ENCODE measurements at regions not wholly inside any gene's neighbourhood (a gene's known extent, or its start where the extent isn't known, plus 50 kb on each side); places are given as distances from the start of the nearest gene placed in this dataset.

DNA sequence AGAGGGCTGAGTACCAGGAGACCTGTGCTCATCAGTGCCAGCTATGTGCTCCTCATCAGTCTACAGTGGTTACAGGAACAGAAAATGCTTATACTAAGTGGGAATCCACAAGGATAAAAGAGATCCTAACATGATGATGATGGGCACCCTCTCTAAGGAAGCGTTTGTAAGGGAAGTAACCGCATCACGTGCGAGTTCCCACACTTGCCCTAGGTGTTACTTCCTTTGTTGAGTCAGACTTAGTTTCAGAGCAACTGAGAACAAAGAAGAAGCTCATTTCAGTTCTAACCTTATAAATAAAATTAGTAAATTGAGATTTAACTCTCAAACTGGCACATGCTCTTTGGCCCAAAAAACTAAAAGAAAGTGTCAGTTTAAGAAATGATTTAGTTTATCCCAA, 956.4 kb upstream of the TMEM132C start:
- no peak for ATAC-seq (replicated peaks in 6 of 8)
- WGBS, 10 experiments, result 68 to 100% (median 70%) methylated on average over 4 of the region's 4 CpGs; no CpG with 5 or more reads in 5 of the 10 experiments
- H3K27ac ChIP-seq, result no peak overlapping the region
- in situ Hi-C loops (cut with MboI; ENCODE audit: low pct_unique_long_range_greater_than_20kb in 2 of 9, low sequenced_read_pairs in 9 of 9, unreplicated experiment in 9 of 9), result no loop called here
- no peaks in the 10 kb centered on the region for H3K4me1 ChIP-seq (replicated peaks in 1 of 2)
- no peak overlapping the region for H3K4me3 ChIP-seq

- H3K4me1 ChIP-seq (replicated peaks in 1 of 2), result no peaks in the 10 kb centered on the region
- H3K4me3 ChIP-seq, result no peak overlapping the region
- in situ Hi-C loops (cut with MboI; ENCODE audit: low pct_unique_long_range_greater_than_20kb in 2 of 9, low sequenced_read_pairs in 9 of 9, unreplicated experiment in 9 of 9), result no loop called here
- no peak for ATAC-seq (replicated peaks in 6 of 8)
- WGBS, 10 experiments, result 43 to 100% (median 62%) methylated on average over 1 to 6 of the region's 6 CpGs
- H3K27ac ChIP-seq, result no peak overlapping the region
Observed at GRCh38 chr12:127311720-127312364, 955.1 kb upstream of the TMEM132C start.

- in situ Hi-C loops (cut with MboI; ENCODE audit: low pct_unique_long_range_greater_than_20kb in 2 of 9, low sequenced_read_pairs in 9 of 9, unreplicated experiment in 9 of 9), result no loop called here
- H3K4me3 ChIP-seq, result no peak overlapping the region
- WGBS, 10 experiments, result 8 to 85% (median 62%) methylated on average over 2 to 4 of the region's 4 CpGs; no CpG with 5 or more reads in 1 of the 10 experiments
- no peak for ATAC-seq (replicated peaks in 6 of 8)
- H3K27ac ChIP-seq, result no peak overlapping the region
- no peaks in the 10 kb centered on the region for H3K4me1 ChIP-seq (replicated peaks in 1 of 2)
Observed at GRCh38 chr12:127324681-127325080, 942.3 kb upstream of the TMEM132C start.

DNA sequence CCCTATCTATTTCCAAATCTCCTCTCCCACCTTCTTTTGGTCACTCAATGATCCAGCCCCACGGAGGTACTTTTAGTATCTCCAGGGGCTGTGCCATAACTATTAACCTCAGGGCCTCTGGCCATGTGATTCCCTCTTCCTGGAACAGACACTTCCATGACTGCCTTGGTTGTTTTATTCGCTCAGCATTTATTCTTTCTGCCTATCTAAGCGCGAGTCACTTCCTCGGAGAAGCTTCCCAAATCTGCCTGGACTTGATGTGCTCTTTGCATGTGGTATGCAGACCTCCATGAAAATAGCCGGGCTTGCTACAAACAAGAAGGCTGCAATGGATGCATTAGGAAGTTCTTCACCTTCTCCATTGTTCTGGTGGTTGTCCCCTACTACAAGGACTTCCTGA, 939.0 kb upstream of the TMEM132C start:
- no peak overlapping the region for H3K4me3 ChIP-seq
- H3K4me1 ChIP-seq (replicated peaks in 1 of 2), result no peaks in the 10 kb centered on the region
- in situ Hi-C loops (cut with MboI; ENCODE audit: low pct_unique_long_range_greater_than_20kb in 2 of 9, low sequenced_read_pairs in 9 of 9, unreplicated experiment in 9 of 9), result no loop called here
- no peak for ATAC-seq (replicated peaks in 6 of 8)
- WGBS, 10 experiments, result 20 to 92% (median 59%) methylated on average over 1 to 6 of the region's 6 CpGs; no CpG with 5 or more reads in 3 of the 10 experiments
- no peak overlapping the region for H3K27ac ChIP-seq

DNA sequence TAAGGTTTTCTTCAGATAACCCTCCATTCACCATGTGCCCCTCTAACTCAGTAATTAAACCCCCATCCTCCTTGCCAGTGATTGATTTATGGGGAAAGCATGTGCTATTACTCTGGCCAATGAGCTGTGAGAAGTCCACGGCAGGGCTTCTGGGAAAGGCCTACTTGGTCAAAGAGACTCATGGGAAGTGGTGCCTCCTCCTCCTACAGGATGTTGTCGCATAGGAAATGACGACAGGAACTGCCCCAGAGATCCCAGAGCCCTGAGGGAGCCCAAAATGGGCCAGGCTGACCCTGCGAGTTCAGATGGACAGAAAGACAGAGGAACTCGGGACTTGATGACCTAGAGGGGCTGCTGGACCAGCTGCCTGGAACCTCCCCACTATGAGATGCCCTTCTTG, 938.1 kb upstream of the TMEM132C start:
- in situ Hi-C loops (cut with MboI; ENCODE audit: low pct_unique_long_range_greater_than_20kb in 2 of 9, low sequenced_read_pairs in 9 of 9, unreplicated experiment in 9 of 9), result no loop called here
- 10 to 92% (median 35%) methylated on average over 1 to 4 of the region's 5 CpGs; no CpG with 5 or more reads in 5 of the 10 experiments for WGBS, 10 experiments
- no peaks in the 10 kb centered on the region for H3K4me1 ChIP-seq (replicated peaks in 1 of 2)
- H3K27ac ChIP-seq, result no peak overlapping the region
- no peak overlapping the region for H3K4me3 ChIP-seq
- ATAC-seq (replicated peaks in 6 of 8), result no peak

DNA sequence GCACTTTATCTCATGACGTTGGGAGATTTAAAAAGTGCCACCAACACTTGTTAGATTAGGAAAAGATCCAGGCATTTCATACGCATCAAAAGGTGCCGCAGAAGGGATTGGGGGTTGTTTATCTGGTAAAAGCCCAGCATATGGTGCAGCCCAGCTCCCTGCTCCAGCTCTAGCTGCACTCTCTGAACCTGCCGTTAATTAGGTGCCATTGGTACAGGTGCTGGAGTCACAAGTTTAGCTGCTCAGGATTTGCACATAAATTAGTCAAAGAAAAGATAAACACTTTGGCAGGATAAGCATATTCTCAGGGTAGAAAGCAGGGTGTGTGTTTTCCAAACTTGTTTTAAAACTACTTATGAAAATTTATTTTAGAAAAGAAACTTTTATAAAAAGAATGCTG, 932.6 kb upstream of the TMEM132C start:
- in situ Hi-C loops (cut with MboI; ENCODE audit: low pct_unique_long_range_greater_than_20kb in 2 of 9, low sequenced_read_pairs in 9 of 9, unreplicated experiment in 9 of 9), result no loop called here
- 21 to 100% (median 67%) methylated on average over 2 to 4 of the region's 4 CpGs; no CpG with 5 or more reads in 1 of the 10 experiments for WGBS, 10 experiments
- Histone ChIP-seq H3K4me1 (replicated peaks in 1 of 2) (no peaks in the 10 kb centered on the region), H3K27ac (no peak overlapping the region), H3K4me3 (no peak overlapping the region)
- ATAC-seq (replicated peaks in 6 of 8), result peak in 3 of 8 experiments; percentile 41 to 87 (median 84)

DNA sequence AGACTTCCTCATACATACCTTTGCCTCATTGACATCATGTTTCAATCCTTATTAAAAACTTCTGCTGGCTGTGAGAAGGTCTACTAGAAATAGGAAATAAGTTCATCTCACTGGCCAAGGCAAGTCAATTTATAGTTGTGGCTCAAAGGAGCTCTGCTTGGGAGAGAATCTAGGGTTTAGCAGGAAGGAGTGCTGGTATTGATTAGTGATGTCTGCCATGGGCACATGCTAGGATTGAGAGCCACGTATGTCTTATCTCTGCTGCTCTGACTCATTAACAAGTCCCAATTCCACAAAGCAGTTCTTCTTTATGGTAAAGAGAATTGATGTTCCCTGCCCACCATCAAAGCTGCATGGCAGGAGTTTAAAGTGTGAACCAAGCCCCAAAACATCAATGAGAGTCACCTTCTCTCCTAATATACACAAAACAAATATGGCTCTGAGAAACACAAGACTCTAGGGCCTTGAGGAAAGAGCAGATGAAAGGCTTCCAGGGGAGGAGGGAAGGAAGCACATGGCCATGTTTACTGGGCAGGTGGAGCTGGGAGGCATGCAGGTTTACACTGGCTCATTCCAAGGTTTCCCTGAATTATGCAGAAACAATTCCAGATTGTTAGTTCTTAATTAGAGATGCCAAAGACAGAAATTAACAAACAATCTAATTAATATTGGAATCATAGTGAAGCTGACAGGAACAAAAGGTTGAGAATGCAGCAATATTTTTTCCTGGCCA, 931.9 kb upstream of the TMEM132C start:
- Histone ChIP-seq H3K4me3 (no peak overlapping the region), H3K4me1 (replicated peaks in 1 of 2) (no peaks in the 10 kb centered on the region), H3K27ac (no peak overlapping the region)
- WGBS, 10 experiments, result 20 to 40% methylated on average over 1 of the region's 1 CpG; no CpG with 5 or more reads in 8 of the 10 experiments
- in situ Hi-C loops (cut with MboI; ENCODE audit: low pct_unique_long_range_greater_than_20kb in 2 of 9, low sequenced_read_pairs in 9 of 9, unreplicated experiment in 9 of 9), result no loop called here
- peak in 3 of 8 experiments; percentile 31 to 54 (median 52) for ATAC-seq (replicated peaks in 6 of 8)

- in situ Hi-C loops (cut with MboI; ENCODE audit: low pct_unique_long_range_greater_than_20kb in 2 of 9, low sequenced_read_pairs in 9 of 9, unreplicated experiment in 9 of 9), result no loop called here
- ATAC-seq (replicated peaks in 6 of 8), result no peak
- Histone ChIP-seq H3K4me3 (no peak overlapping the region), H3K27ac (no peak overlapping the region), H3K4me1 (replicated peaks in 1 of 2) (no peaks in the 10 kb centered on the region)
- WGBS, 10 experiments, result 14 to 80% (median 33%) methylated on average over 1 of the region's 1 CpG; no CpG with 5 or more reads in 5 of the 10 experiments
Observed at GRCh38 chr12:127336416-127336815, 930.6 kb upstream of the TMEM132C start.

DNA sequence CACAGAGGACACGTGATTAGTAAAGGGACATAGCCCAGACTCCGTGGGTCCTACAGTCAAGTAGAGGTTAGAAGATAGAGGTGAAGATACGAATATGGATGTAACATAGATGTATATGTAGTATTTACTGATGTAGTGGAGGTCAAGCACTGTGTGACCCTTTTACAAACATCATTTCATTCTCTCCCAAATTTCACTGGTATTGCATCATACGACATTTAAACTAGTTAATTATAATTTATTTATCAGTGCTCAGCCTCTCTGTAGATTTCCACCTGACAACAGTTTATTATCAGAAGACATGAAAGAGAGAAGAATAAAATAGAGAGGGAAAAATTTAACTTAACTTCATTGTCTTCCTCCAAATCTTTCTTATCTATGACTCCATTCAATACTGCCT, 927.9 kb upstream of the TMEM132C start:
- 0 to 93% (median 59%) methylated on average over 1 to 4 of the region's 4 CpGs; no CpG with 5 or more reads in 2 of the 10 experiments for WGBS, 10 experiments
- Histone ChIP-seq H3K4me1 (replicated peaks in 1 of 2) (no peaks in the 10 kb centered on the region), H3K27ac (no peak overlapping the region), H3K4me3 (no peak overlapping the region)
- in situ Hi-C loops (cut with MboI; ENCODE audit: low pct_unique_long_range_greater_than_20kb in 2 of 9, low sequenced_read_pairs in 9 of 9, unreplicated experiment in 9 of 9), result no loop called here
- no peak for ATAC-seq (replicated peaks in 6 of 8)

GRCh38 chr12:127340381-127340780, 926.6 kb upstream of the TMEM132C start:
- no peak for ATAC-seq (replicated peaks in 6 of 8)
- whole genome bisulfite sequencing, 10 experiments, result 14 to 100% (median 49%) methylated on average over 1 to 5 of the region's 6 CpGs; no CpG with 5 or more reads in 3 of the 10 experiments
- no peak overlapping the region for H3K27ac ChIP-seq

GRCh38 chr12:127342861-127343260, 924.1 kb upstream of the TMEM132C start:
- H3K4me1 ChIP-seq (replicated peaks in 1 of 2), result no peaks in the 10 kb centered on the region
- 20 to 100% (median 40%) methylated on average over 1 to 6 of the region's 6 CpGs; no CpG with 5 or more reads in 1 of the 10 experiments for WGBS, 10 experiments
- in situ Hi-C loops (cut with MboI; ENCODE audit: low pct_unique_long_range_greater_than_20kb in 2 of 9, low sequenced_read_pairs in 9 of 9, unreplicated experiment in 9 of 9), result no loop called here
- no peak overlapping the region for H3K27ac ChIP-seq
- no peak overlapping the region for H3K4me3 ChIP-seq
- peak in 1 of 8 experiments; percentile 93 for ATAC-seq (replicated peaks in 6 of 8)

More at GRCh38 chr12:127340381-127340780, 926.6 kb upstream of the TMEM132C start:
- Histone ChIP-seq H3K4me1 (replicated peaks in 1 of 2) (no peaks in the 10 kb centered on the region), H3K4me3 (no peak overlapping the region)
- in situ Hi-C loops (cut with MboI; ENCODE audit: low pct_unique_long_range_greater_than_20kb in 2 of 9, low sequenced_read_pairs in 9 of 9, unreplicated experiment in 9 of 9), result no loop called here

GRCh38 chr12:127343940-127344339, 923.0 kb upstream of the TMEM132C start:
- in situ Hi-C loops (cut with MboI; ENCODE audit: low pct_unique_long_range_greater_than_20kb in 2 of 9, low sequenced_read_pairs in 9 of 9, unreplicated experiment in 9 of 9), result no loop called here
- WGBS, 10 experiments, result 20 to 93% (median 60%) methylated on average over 1 to 5 of the region's 5 CpGs; no CpG with 5 or more reads in 1 of the 10 experiments
- ATAC-seq (replicated peaks in 6 of 8), result peak in 3 of 8 experiments; percentile 40 to 82 (median 71)
- H3K4me3 ChIP-seq, result no peak overlapping the region
- H3K4me1 ChIP-seq (replicated peaks in 1 of 2), result no peaks in the 10 kb centered on the region
- H3K27ac ChIP-seq, result no peak overlapping the region

DNA sequence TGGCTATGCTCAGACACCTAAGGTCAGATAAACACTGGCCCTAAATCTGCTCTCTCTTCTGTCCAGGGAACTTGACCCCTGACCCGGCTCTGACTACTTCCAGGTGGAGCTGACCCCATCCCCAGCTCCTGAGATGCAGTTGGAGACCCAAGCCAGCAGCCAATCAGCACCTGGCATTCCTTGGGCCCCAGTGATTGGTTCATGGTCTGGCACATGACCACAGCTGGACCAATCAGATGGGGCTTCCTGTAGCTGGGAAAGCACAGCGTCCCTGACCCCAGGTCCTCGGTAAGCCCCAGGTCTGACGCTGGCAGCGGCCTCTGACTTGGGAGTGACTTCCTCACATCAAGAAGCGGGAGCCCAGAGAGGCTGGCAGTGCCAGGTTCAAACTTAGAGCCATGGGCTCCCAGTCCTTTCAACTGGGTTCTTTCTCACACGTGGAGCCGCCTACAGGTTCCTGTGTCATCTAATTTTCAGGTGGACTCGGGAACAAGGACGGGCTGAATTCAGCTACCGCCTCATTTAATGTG, 915.4 kb upstream of the TMEM132C start:
- H3K4me3 ChIP-seq, result no peak overlapping the region
- no peak for ATAC-seq (replicated peaks in 6 of 8)
- 0 to 97% (median 55%) methylated on average over 1 to 6 of the region's 11 CpGs; no CpG with 5 or more reads in 4 of the 10 experiments for WGBS, 10 experiments
- H3K4me1 ChIP-seq (replicated peaks in 1 of 2), result no peaks in the 10 kb centered on the region
- no peak overlapping the region for H3K27ac ChIP-seq
- in situ Hi-C loops (cut with MboI; ENCODE audit: low pct_unique_long_range_greater_than_20kb in 2 of 9, low sequenced_read_pairs in 9 of 9, unreplicated experiment in 9 of 9), result no loop called here

Measured in motor neuron (in vitro differentiated cells).